HL-60 (cell line): ENCODE measurements at regions not wholly inside any gene's neighbourhood (a gene's known extent, or its start where the extent isn't known, plus 50 kb on each side); places are given as distances from the start of the nearest gene placed in this dataset.

Experiments
- DNase-seq, 2 experiments: peaks; one replicate each; pipeline ENCODE4 v3.0.0-alpha.2; 2010 to 2020; ENCODE audit warnings: low read depth in 1 of 2, low spot score in 1 of 2
- H3K27ac ChIP-seq: fragments of 250-450 bp; sonication (Bioruptor Pico); replicated peaks from 2 replicates; pipeline ENCODE4 v1.5.1; 2020; ENCODE audit warnings: mild to moderate bottlenecking, moderate library complexity
- H3K27me3 ChIP-seq: fragments of 250-450 bp; sonication (Bioruptor Pico); 2 replicates; pipeline ENCODE4 v1.5.1; 2021; ENCODE audit warnings: mild to moderate bottlenecking, moderate library complexity; ENCODE audit not compliant: insufficient read depth, poor library complexity, severe bottlenecking
- H3K4me3 ChIP-seq: replicated peaks from 2 replicates; pipeline ENCODE4 v1.5.1; 2011; ENCODE audit warnings: mild to moderate bottlenecking, control low read depth, low read length; ENCODE audit not compliant: insufficient read depth
- GABPA ChIP-seq: IDR thresholded peaks from 2 replicates; pipeline ENCODE4 v1.6.1; 2012; ENCODE audit warnings: low read depth
- POLR2AphosphoS5 ChIP-seq: IDR thresholded peaks from 2 replicates; pipeline ENCODE4 v1.6.1; 2012; ENCODE audit warnings: low read depth
- SPI1 ChIP-seq: IDR thresholded peaks from 2 replicates; pipeline ENCODE4 v1.6.1; 2012; ENCODE audit warnings: low read depth, mild to moderate bottlenecking, borderline replicate concordance
- TF ChIP-seq, protein P1 (sequence below): IDR thresholded peaks from one replicate; pipeline ENCODE4 v1.5.1; 2011; ENCODE audit warnings: low read length, control low read depth, inconsistent platforms; ENCODE audit not compliant: insufficient read depth
- TF ChIP-seq, protein P2 (sequence below): IDR thresholded peaks from 2 replicates; pipeline ENCODE4 v1.6.1; 2012; ENCODE audit warnings: low read depth; ENCODE audit not compliant: insufficient replicate concordance

- no peak for DNase-seq
- H3K27ac ChIP-seq, result no peak overlapping the region
- TF ChIP-seq, protein P1, sequence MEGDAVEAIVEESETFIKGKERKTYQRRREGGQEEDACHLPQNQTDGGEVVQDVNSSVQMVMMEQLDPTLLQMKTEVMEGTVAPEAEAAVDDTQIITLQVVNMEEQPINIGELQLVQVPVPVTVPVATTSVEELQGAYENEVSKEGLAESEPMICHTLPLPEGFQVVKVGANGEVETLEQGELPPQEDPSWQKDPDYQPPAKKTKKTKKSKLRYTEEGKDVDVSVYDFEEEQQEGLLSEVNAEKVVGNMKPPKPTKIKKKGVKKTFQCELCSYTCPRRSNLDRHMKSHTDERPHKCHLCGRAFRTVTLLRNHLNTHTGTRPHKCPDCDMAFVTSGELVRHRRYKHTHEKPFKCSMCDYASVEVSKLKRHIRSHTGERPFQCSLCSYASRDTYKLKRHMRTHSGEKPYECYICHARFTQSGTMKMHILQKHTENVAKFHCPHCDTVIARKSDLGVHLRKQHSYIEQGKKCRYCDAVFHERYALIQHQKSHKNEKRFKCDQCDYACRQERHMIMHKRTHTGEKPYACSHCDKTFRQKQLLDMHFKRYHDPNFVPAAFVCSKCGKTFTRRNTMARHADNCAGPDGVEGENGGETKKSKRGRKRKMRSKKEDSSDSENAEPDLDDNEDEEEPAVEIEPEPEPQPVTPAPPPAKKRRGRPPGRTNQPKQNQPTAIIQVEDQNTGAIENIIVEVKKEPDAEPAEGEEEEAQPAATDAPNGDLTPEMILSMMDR, result no peak
- TF ChIP-seq POLR2AphosphoS5, result no peak
- TF ChIP-seq GABPA, result no peak
- TF ChIP-seq SPI1, result no peak
- TF ChIP-seq, protein P2, sequence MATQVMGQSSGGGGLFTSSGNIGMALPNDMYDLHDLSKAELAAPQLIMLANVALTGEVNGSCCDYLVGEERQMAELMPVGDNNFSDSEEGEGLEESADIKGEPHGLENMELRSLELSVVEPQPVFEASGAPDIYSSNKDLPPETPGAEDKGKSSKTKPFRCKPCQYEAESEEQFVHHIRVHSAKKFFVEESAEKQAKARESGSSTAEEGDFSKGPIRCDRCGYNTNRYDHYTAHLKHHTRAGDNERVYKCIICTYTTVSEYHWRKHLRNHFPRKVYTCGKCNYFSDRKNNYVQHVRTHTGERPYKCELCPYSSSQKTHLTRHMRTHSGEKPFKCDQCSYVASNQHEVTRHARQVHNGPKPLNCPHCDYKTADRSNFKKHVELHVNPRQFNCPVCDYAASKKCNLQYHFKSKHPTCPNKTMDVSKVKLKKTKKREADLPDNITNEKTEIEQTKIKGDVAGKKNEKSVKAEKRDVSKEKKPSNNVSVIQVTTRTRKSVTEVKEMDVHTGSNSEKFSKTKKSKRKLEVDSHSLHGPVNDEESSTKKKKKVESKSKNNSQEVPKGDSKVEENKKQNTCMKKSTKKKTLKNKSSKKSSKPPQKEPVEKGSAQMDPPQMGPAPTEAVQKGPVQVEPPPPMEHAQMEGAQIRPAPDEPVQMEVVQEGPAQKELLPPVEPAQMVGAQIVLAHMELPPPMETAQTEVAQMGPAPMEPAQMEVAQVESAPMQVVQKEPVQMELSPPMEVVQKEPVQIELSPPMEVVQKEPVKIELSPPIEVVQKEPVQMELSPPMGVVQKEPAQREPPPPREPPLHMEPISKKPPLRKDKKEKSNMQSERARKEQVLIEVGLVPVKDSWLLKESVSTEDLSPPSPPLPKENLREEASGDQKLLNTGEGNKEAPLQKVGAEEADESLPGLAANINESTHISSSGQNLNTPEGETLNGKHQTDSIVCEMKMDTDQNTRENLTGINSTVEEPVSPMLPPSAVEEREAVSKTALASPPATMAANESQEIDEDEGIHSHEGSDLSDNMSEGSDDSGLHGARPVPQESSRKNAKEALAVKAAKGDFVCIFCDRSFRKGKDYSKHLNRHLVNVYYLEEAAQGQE, result no peak
- H3K4me3 ChIP-seq, result no peak overlapping the region
- H3K27me3 ChIP-seq, result no peaks in the 10 kb centered on the region
These were observed 1023.6 kb upstream of the CITED2 start for GRCh38 chr6:140398076-140398475.

GRCh38 chr6:140397106-140397505 is 1022.7 kb upstream of the CITED2 start:
- Histone ChIP-seq H3K4me3 (no peak overlapping the region), H3K27ac (no peak overlapping the region), H3K27me3 (no peaks in the 10 kb centered on the region)
- no peak for DNase-seq
- TF ChIP-seq, protein P1, result no peak
- no peak for TF ChIP-seq GABPA
- TF ChIP-seq SPI1, result no peak
- TF ChIP-seq, protein P2, result no peak
- TF ChIP-seq POLR2AphosphoS5, result no peak

DNA sequence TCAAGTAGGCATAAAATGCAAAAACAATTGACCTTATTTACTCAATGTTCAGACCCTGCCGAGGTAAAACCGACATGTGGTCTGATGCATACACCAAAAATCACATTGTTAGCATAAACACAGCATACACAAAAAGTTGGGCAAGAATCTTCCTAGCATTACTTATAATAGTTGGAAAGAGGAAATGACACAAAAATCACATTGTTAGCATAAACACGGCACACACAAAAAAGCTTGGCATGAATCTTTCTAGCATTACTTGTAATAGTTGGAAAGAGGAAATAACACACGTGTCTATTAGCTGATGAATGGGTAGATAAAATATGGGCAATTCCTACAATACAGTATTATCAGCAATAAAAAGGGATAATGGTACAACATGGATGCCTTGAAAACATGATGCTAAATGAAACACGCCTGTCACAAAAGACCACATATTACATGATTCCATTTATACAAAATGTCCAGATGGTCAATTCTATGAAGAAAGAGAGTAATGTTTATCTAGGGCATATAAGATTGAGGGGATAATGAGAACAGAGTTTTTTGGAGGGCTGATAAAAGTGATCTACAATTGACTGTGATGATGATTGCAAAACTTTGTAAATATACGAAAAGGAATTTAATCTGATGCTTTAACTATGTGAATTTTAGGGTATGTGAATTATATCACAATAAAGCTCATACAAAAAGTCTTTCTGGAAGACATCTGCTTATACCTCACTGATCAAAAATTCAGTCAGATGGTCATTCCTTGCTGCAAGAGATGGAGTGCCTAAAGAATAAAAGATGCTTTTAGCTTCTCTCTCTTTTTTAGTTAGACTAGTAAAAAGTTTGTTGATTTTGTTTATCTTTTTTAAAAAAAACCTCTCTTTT is 1019.5 kb upstream of the CITED2 start:
- no peak overlapping the region for H3K4me3 ChIP-seq
- TF ChIP-seq, protein P1, result no peak
- TF ChIP-seq GABPA (no peak), POLR2AphosphoS5 (no peak), SPI1 (no peak)
- TF ChIP-seq, protein P2, result no peak
- H3K27me3 ChIP-seq, result no peaks in the 10 kb centered on the region
- no peak overlapping the region for H3K27ac ChIP-seq
- no peak for DNase-seq
